RPMI8226 (cell line): ENCODE measurements at regions not wholly inside any gene's neighbourhood (a gene's known extent, or its start where the extent isn't known, plus 50 kb on each side); places are given as distances from the start of the nearest gene placed in this dataset.
"Not testable (repeated sequence)": the region's sequence is repeated elsewhere in the genome, so short reads cannot be mapped to it uniquely, and the experiment has no call there.

Experiments
- DNase-seq: peaks from one replicate; pipeline ENCODE4 v3.0.0-alpha.2; 2015

- no peak for DNase-seq
Observed at GRCh38 chr6:63486196-63486595, 86.1 kb upstream of the LOC128125822 start.

- no peak for DNase-seq
Observed at GRCh38 chr6:63487103-63487813, 85.0 kb upstream of the LOC128125822 start.

GRCh38 chr6:63491119-63491518 lies 81.2 kb upstream of the LOC128125822 start:
- DNase-seq, result no peak

- no peak for DNase-seq
Observed at GRCh38 chr6:63492476-63492875, 79.8 kb upstream of the LOC128125822 start.

- DNase-seq, result no peak
Observed at GRCh38 chr6:63493557-63493956, 78.7 kb upstream of the LOC128125822 start.

- DNase-seq, result no peak
Observed at GRCh38 chr6:63496361-63496804, 75.9 kb upstream of the LOC128125822 start.

- no peak for DNase-seq
Observed at GRCh38 chr6:63502156-63502555, 70.1 kb upstream of the LOC128125822 start.

GRCh38 chr6:63503199-63503598 lies 69.1 kb upstream of the LOC128125822 start:
- no peak for DNase-seq

GRCh38 chr6:63504777-63505384 lies 67.4 kb upstream of the LOC128125822 start:
- no peak for DNase-seq

GRCh38 chr6:63507096-63507495 lies 65.2 kb upstream of the LOC128125822 start:
- no peak for DNase-seq

GRCh38 chr6:63509652-63510352 lies 62.5 kb upstream of the LOC128125822 start:
- peak; percentile 28 for DNase-seq

- DNase-seq, result no peak
Observed at GRCh38 chr6:63510353-63510686, 62.0 kb upstream of the LOC128125822 start.

- DNase-seq, result no peak
Observed at GRCh38 chr6:63510849-63511248, 61.4 kb upstream of the LOC128125822 start.

- DNase-seq, result no peak
Observed at GRCh38 chr6:63514488-63515173, 57.6 kb upstream of the LOC128125822 start.

GRCh38 chr6:63515227-63515626 lies 57.1 kb upstream of the LOC128125822 start:
- DNase-seq, result not testable (repeated sequence)

GRCh38 chr6:63516186-63516944 lies 55.9 kb upstream of the LOC128125822 start:
- no peak for DNase-seq

- no peak for DNase-seq
Observed at GRCh38 chr6:63517221-63517620, 55.1 kb upstream of the LOC128125822 start.

- no peak for DNase-seq
Observed at GRCh38 chr6:63521475-63522210, 50.6 kb upstream of the LOC128125822 start.
